ENCODE measurements at regions not wholly inside any gene's neighbourhood (a gene's known extent, or its start where the extent isn't known, plus 50 kb on each side); places are given as distances from the start of the nearest gene placed in this dataset.
"Not testable (repeated sequence)": the region's sequence is repeated elsewhere in the genome, so short reads cannot be mapped to it uniquely, and the experiment has no call there.

DNA sequence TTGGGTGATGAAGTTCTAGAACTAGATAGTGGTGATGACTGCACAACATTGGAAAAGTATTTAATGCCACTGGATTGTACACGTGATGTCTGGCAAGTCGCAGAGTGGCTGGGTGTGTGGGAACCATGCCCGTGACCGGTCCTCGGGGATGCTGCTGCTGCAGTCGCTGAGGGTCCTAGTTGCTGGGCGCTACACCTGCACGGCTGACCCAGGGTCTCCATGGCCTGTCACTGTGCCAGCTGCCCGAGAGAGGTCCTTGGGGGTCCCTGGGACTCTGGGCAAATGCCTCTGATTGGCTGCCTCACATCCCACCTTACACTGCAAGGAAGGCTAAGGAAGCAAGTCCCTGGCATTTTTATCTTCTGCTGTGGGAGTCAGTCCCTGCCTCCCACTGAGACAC is 109.1 kb upstream of the PABPC3 start:
- TF ChIP-seq, protein P1, sequence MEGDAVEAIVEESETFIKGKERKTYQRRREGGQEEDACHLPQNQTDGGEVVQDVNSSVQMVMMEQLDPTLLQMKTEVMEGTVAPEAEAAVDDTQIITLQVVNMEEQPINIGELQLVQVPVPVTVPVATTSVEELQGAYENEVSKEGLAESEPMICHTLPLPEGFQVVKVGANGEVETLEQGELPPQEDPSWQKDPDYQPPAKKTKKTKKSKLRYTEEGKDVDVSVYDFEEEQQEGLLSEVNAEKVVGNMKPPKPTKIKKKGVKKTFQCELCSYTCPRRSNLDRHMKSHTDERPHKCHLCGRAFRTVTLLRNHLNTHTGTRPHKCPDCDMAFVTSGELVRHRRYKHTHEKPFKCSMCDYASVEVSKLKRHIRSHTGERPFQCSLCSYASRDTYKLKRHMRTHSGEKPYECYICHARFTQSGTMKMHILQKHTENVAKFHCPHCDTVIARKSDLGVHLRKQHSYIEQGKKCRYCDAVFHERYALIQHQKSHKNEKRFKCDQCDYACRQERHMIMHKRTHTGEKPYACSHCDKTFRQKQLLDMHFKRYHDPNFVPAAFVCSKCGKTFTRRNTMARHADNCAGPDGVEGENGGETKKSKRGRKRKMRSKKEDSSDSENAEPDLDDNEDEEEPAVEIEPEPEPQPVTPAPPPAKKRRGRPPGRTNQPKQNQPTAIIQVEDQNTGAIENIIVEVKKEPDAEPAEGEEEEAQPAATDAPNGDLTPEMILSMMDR (IDR thresholded peaks at IDR 0.05; ENCODE audit: low read length), result no peak
- TF ChIP-seq EZH2phosphoT487 (IDR thresholded peaks at IDR 0.05; ENCODE audit: low read length) (no peak), EZH2 (optimal IDR thresholded peaks at IDR 0.05; ENCODE audit: low read depth, low read length) (no peak)
- Histone ChIP-seq H3F3A (ENCODE audit: insufficient read depth, low read length) (no peaks in the 10 kb centered on the region), H2AFZ (ENCODE audit: low read length) (no peak overlapping the region), H3K4me3 (ENCODE audit: low read length) (no peak overlapping the region), H3K36me3 (replicated peaks; ENCODE audit: insufficient read depth, low read length) (no peaks in the 10 kb centered on the region), H3K79me2 (ENCODE audit: low read length) (no peaks in the 10 kb centered on the region), H3K4me1 (ENCODE audit: low read length) (no peaks in the 10 kb centered on the region), H3K4me2 (ENCODE audit: low read depth, low read length) (no peak overlapping the region), H3K9ac (ENCODE audit: low read length) (no peak overlapping the region), H3K9me2 (replicated peaks; ENCODE audit: insufficient read depth, low read length) (no peaks in the 10 kb centered on the region), H3K27ac (ENCODE audit: low read length) (no peak overlapping the region), H3K9me3 (replicated peaks; ENCODE audit: insufficient read depth, low read length) (no peaks in the 10 kb centered on the region), H4K20me1 (ENCODE audit: insufficient read depth, low read length) (no peaks in the 10 kb centered on the region), H3K27me3 (replicated peaks; ENCODE audit: insufficient read depth, low read length) (no peaks in the 10 kb centered on the region)
- no peak for DNase-seq

DNA sequence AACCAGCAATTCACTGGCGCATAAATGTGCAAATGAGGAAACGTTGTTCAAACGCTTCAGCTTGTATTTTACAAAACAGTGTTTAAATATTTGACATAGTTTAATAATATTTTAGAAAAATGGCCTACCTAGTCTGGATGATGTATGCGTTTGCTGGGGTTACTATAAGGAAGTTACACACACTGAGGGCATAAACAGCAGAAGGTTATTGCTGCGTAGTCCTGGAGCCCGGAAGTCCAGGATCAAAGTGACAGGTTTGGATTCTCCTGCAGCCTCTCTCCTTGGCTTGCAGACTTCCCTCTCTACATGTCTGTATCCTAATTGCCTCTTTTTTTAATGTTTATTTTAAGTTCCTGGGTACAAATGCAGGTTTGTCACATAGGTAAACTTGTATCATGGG is 106.0 kb upstream of the PABPC3 start:
- not testable (repeated sequence) for H3K4me2 ChIP-seq (ENCODE audit: low read depth, low read length); H3K9me3 ChIP-seq (replicated peaks; ENCODE audit: insufficient read depth, low read length); H3K4me3 ChIP-seq (ENCODE audit: low read length); H3K9ac ChIP-seq (ENCODE audit: low read length); H3K36me3 ChIP-seq (replicated peaks; ENCODE audit: insufficient read depth, low read length); DNase-seq; H3K27ac ChIP-seq (ENCODE audit: low read length); H2AFZ ChIP-seq (ENCODE audit: low read length); H4K20me1 ChIP-seq (ENCODE audit: insufficient read depth, low read length); H3K27me3 ChIP-seq (replicated peaks; ENCODE audit: insufficient read depth, low read length); H3F3A ChIP-seq (ENCODE audit: insufficient read depth, low read length); H3K9me2 ChIP-seq (replicated peaks; ENCODE audit: insufficient read depth, low read length); H3K79me2 ChIP-seq (ENCODE audit: low read length); H3K4me1 ChIP-seq (ENCODE audit: low read length)

DNA sequence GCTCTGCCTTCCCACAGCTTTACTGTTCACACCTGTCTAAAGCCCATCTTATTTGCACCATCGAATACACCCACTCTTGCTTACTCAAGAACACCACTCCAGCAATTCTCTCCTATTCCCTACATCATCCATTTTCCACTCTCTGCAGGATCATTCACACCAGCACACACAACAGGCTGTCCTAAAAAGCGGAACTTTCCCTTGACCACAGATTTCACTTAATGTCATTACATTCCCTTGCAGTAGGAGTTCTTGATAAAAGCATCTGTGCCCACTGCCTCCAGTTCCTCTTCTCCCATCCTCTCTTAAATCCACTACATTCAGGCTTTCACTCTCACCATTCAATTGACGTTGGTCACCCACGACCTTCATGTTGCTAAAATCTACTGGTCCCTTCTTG is 103.0 kb upstream of the PABPC3 start:
- H3K27ac ChIP-seq (ENCODE audit: low read length); H3K4me2 ChIP-seq (ENCODE audit: low read depth, low read length); DNase-seq: not testable (repeated sequence)

DNA sequence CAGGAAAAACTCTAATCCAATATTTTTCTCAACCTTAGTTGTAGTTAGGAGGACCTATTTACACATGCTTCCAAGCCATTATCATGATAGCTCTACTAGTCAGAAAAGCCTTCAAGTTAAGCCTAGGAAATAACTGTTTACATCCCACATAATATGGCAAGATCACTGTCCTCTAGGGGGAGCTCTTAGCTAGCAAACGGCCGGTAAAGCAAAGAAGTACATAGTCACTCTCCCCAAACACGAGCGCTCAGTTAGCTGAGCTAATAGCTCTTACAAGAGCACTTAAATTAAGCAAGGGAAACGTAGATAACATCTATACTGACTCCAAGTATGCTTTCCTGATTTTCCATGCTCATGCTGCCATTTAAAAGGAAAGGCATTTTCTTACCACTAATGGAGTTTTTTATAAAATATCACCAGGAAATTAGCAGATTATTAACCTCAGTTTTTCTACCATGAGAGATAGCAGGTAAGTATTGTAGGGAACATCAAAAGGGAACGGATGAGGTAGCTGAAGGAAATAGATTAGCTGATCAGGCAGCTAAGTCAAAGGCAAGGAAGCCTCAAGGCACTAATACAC is 100.6 kb upstream of the PABPC3 start:
- H3K9me2 ChIP-seq (replicated peaks; ENCODE audit: insufficient read depth, low read length), result no peaks in the 10 kb centered on the region
- no peak overlapping the region for H2AFZ ChIP-seq (ENCODE audit: low read length)
- no peaks in the 10 kb centered on the region for H3K9me3 ChIP-seq (replicated peaks; ENCODE audit: insufficient read depth, low read length)
- no peaks in the 10 kb centered on the region for H3K27me3 ChIP-seq (replicated peaks; ENCODE audit: insufficient read depth, low read length)
- H3K27ac ChIP-seq (ENCODE audit: low read length), result no peak overlapping the region
- H3K9ac ChIP-seq (ENCODE audit: low read length), result no peak overlapping the region
- peak; percentile 71 for DNase-seq
- no peak overlapping the region for H3K4me3 ChIP-seq (ENCODE audit: low read length)
- no peak for TF ChIP-seq EZH2phosphoT487 (IDR thresholded peaks at IDR 0.05; ENCODE audit: low read length)
- TF ChIP-seq, protein P1 (IDR thresholded peaks at IDR 0.05; ENCODE audit: low read length), result peak; percentile 58
- no peaks in the 10 kb centered on the region for H3K79me2 ChIP-seq (ENCODE audit: low read length)
- no peaks in the 10 kb centered on the region for H3F3A ChIP-seq (ENCODE audit: insufficient read depth, low read length)
- H3K4me1 ChIP-seq (ENCODE audit: low read length), result no peaks in the 10 kb centered on the region
- no peak overlapping the region for H3K4me2 ChIP-seq (ENCODE audit: low read depth, low read length)
- H3K36me3 ChIP-seq (replicated peaks; ENCODE audit: insufficient read depth, low read length), result no peaks in the 10 kb centered on the region
- H4K20me1 ChIP-seq (ENCODE audit: insufficient read depth, low read length), result no peaks in the 10 kb centered on the region

More for the DNA sequence above, 103.0 kb upstream of the PABPC3 start:
- not testable (repeated sequence) for H3K9me2 ChIP-seq (replicated peaks; ENCODE audit: insufficient read depth, low read length); H3K9me3 ChIP-seq (replicated peaks; ENCODE audit: insufficient read depth, low read length); H3K36me3 ChIP-seq (replicated peaks; ENCODE audit: insufficient read depth, low read length); H3K9ac ChIP-seq (ENCODE audit: low read length); H3K79me2 ChIP-seq (ENCODE audit: low read length); H3K4me3 ChIP-seq (ENCODE audit: low read length); H3K27me3 ChIP-seq (replicated peaks; ENCODE audit: insufficient read depth, low read length); H3F3A ChIP-seq (ENCODE audit: insufficient read depth, low read length); H2AFZ ChIP-seq (ENCODE audit: low read length); H3K4me1 ChIP-seq (ENCODE audit: low read length); H4K20me1 ChIP-seq (ENCODE audit: insufficient read depth, low read length)

All from MM.1S (cell line).